ENCODE measurements at regions not wholly inside any gene's neighbourhood (a gene's known extent, or its start where the extent isn't known, plus 50 kb on each side); places are given as distances from the start of the nearest gene placed in this dataset.
"Not testable (repeated sequence)": the region's sequence is repeated elsewhere in the genome, so short reads cannot be mapped to it uniquely, and the experiment has no call there.

DNA sequence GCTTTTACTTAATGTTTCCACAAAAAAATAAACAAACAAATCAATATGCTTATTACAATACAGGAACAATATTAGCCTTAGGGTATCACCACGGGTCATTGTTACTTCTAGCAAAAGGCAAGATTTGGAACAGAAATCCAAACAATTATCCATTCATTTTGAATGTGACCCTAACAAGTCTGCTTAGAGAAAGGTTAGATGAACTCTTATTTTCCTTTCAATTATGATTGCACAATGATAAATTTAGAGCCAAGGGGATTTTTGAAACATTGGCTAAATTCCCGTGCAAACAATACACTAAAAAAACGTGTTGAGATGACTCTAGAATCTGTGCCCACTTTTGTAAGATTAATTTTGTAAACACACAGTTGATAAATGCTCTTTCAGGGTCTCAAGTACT lies 474.7 kb downstream of the PCDH7 start:
- DNase-seq, result no peak

- no peak for DNase-seq
These were observed 479.5 kb downstream of the PCDH7 start for GRCh38 chr4:31199644-31200043.

GRCh38 chr4:31202054-31202453 lies 481.9 kb downstream of the PCDH7 start:
- DNase-seq, result not testable (repeated sequence)

- DNase-seq, result no peak
These were observed 484.7 kb downstream of the PCDH7 start for GRCh38 chr4:31204874-31205273.

- no peak for DNase-seq
These were observed 500.8 kb downstream of the PCDH7 start for GRCh38 chr4:31220921-31221320.

- no peak for DNase-seq
These were observed 507.9 kb downstream of the PCDH7 start for GRCh38 chr4:31228068-31228467.

DNA sequence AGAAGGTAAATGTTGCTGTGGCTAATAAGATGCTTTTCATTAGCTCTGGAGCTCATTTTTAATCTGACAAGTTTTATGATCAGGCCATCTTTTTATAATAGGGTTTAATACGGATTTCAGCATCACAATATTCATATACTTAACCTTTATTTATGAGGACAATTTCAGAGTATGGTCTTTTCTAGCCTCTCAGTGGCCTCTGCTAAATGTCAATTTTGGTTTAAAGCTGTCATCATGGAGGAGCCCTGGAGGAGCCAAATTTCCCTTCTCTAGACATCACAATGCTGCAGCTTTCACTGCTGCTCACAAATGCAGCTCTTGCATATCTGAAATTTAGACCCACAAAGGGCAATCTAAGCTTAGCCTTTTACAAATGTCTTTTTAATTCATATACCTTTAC lies 510.4 kb downstream of the PCDH7 start:
- no peak for DNase-seq

DNA sequence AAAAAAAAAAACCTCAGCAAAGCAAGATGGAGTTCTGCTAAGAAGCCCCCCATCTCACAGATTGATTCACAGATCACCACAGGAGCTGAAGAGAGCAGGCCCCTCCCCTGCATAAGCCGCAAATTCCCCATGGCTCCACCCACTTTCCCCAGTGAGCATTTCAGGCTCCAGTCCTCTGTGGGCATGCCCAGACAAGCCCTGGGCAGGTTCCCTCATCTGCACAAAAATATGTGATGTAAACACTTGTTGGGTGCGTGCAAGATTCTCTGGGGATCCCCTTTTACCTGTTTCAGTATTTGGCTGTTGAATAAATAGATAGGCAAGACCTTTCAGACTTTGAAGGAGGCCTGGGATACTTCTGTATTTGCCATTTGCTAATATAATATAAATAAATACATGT lies 514.3 kb downstream of the PCDH7 start:
- DNase-seq, result no peak

DNA sequence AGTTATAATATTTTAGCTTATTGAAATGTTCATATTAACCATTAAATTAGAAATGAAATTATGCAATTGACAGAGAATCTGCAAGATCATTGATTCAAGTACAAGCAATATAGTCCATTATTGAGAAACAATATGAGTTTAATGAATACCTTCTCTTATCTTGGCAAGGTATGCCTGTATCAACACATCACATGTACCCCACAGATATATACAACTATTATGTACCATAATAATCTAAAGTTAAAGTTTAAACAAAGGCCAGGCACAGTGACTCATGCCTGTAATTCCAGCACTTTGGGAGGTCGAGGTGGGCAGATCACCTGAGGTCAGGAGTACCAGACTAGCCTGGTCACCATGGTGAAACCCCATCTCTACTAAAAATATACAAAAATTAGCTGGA lies 514.7 kb downstream of the PCDH7 start:
- DNase-seq, result no peak

DNA sequence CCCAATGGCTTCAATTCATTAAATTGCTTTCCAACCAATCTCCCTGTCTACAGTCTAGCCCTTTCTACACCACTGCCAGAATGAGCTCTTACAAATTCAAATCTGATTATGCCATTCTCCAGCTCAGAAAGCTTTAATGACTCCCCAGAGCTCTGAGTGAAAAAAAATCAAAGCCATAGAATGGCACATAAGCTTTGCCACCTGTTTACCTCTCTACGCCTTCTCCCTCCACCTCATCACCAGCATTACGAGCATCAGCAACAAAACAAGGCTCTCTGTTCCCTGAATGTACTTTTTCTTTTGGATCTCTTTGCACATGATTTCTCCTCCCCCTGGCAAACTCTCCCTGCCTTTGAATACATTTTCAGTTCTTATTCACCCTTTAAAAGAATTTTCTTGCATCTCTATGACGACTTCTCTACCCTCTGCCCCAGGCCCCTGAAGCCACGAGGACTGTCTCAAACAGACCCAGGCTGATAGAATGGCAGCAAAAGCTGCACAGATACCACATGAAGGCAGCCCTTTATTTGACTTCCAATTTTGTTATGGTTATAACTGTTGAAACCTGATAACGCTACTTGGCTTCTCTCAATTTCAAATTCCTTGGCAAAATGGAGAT lies 516.0 kb downstream of the PCDH7 start:
- DNase-seq, result no peak

DNA sequence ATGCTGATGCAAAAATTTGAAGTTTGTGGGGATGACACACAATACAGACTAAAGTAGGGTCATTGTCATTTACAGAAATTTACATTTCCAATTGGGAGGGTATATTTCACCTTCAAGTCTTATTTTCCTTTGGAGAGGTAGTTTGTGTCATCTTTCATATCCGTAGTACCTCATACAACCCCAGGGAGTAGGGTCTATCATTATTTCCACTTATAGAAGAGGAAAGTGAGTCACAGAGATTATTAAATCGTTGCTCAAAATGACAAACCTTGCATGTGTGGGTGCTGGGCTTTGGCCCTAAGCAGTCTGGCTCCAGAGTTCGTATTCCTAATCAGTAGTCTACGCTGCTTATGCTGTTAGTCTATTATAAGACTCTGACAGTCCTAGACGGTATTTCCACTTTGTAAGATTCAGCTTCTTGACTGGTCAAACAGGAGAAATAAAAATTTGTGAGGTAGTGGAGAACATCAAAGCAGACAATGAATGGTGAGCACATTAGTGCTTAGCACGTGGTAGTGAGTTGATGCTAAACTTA lies 516.5 kb downstream of the PCDH7 start:
- DNase-seq, result no peak

- no peak for DNase-seq
These were observed 517.1 kb downstream of the PCDH7 start for GRCh38 chr4:31237233-31237632.

DNA sequence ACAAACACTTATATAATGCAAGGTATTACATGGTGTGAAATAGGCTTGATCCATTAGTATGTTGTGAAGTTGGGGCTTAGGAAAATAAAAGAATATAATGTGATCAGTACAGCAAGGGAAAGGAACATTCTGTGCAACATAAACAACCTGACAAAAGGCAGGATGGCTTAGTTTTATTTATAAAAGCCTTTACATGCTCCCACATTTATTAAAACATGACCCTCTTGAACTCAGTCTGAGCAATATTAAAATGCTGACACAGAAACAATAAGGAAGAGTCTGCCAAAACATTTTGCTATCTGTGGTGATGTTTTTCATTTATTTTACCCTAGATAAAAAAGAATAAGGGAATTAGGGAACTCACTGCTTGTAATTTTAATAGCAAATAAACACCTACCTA lies 519.7 kb downstream of the PCDH7 start:
- no peak for DNase-seq

GRCh38 chr4:31241504-31242106 lies 521.4 kb downstream of the PCDH7 start:
- no peak for DNase-seq

DNA sequence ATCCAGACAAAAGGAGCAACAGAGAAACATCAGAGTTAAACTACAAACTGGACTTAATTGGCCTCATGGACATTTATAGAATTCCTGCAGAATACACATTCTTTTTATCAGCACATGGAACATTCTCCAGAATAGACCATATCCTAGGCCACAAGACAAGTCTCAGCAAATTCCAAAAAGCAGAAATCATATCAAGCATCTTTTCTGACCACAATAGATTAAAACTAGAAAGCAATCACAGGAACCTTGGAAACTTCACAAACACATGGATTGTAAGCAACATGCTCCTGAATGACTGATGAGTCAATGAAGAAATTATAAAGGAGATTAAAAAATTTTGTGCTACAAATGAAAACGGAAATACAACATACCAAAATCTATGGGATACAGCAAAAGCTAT lies 526.7 kb downstream of the PCDH7 start:
- DNase-seq, result no peak

GRCh38 chr4:31259119-31259518 lies 539.0 kb downstream of the PCDH7 start:
- DNase-seq, result no peak

DNA sequence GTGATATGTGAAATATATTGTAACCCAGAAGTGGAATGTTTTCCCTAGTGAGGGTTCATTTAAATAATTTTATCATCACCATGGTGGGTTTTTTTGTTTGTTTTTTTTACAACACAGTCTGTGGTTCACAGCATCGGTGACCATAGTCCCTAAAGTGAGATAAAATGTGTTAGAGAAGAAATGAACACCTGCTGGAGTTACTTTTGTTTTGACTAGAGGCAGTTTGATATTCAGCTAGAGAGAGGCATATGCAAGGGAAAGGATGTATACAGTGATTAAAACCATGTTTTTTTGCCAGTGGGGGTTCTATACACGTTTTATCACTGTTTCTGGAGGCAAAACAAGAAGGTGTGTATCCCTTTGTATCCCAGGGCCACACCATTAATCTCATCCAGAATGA lies 541.5 kb downstream of the PCDH7 start:
- no peak for DNase-seq

GRCh38 chr4:31266094-31266493 lies 545.9 kb downstream of the PCDH7 start:
- DNase-seq, result not testable (repeated sequence)

DNA sequence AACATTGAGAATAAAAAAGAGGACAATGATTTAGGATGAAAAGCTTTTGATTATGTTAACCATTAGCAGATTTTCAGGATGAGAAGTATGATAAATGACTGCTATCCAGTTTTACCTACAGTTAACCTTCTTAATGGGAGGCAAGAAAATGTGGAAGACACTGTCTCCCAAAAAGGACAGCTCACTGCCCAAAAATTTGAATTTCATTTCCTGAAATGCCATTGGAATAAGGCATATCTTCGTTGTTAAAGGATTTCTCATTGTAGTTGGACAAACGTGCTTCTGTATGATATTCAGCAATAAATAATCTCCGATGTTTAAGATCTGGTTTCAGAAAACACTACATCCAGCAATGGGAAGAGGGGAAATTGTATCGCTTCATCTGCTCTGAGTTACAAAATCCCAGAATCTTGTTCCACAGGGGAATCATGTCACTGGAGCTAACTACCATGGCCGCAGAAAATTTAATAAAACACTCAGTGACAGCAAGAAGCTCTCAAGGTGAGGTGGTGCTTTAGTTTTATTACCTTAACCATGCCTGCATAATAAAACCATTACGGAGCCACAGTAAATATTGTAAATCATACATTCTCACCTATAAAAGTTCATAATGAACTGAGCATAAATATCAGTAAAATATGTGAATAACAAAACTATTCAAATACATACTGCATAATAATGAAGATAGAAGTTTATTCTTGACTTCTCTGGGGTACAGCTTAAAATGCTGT lies 552.3 kb downstream of the PCDH7 start:
- no peak for DNase-seq

GRCh38 chr4:31275906-31276305 lies 555.7 kb downstream of the PCDH7 start:
- DNase-seq, result no peak

- DNase-seq, result no peak
These were observed 563.5 kb downstream of the PCDH7 start for GRCh38 chr4:31283679-31284078.

DNA sequence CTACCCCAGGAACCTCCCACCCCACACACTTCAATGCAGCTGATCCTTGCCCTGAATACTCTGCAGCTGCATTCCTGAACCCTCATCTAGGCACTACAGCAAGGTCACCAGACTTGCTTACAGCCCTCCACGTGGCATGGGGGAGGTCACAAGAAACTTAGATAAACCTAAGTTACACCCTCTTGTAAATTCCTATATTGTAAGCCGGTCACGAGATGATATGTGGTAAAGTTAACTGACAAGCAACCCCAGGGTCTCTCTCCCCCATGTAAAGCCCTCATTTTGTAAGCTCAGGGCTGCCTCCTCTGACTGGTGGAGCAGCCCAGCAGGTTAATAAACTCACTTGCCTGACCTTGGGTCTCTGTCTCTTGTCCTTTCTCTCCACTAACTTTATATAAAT lies 570.7 kb downstream of the PCDH7 start:
- DNase-seq, result no peak

DNA sequence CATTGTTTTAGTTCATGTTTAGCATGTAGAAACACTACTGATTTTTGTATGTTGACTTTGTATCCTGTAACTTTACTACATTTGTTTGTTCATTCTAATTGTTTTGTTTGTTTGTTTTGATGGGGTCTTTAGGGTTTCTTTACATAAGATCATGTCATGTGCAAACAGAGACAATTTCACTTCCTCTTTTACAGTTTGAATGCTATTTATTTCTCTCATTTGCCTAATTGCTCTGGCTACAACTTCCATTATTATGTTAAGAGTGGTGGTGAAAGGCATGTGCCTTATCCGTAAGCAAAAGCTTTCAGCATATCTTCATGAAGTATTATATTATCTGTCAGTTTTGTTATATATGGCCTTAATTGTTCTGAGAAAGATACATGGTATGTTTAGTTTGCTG lies 571.1 kb downstream of the PCDH7 start:
- no peak for DNase-seq

Measured in left hindlimb (tissue), 1 donor.